OCI-LY3 (cell line): ENCODE measurements at regions not wholly inside any gene's neighbourhood (a gene's known extent, or its start where the extent isn't known, plus 50 kb on each side); places are given as distances from the start of the nearest gene placed in this dataset.

Experiments
- H2AFZ ChIP-seq: fragments of 200-600, 300-600 bp; shearing (Covaris generic); 2 replicates; pipeline ENCODE4 v1.6.0; 2014; ENCODE audit warnings: antibody characterized with exemption, low read depth, low read length
- H3K27ac ChIP-seq: fragments of 200-600, 300-600 bp; sonication (generic); 2 replicates; pipeline ENCODE4 v1.5.1; 2014; ENCODE audit warnings: mild to moderate bottlenecking, low read length, moderate library complexity, mixed read lengths
- H3K27me3 ChIP-seq: fragments of 200-600, 300-600 bp; sonication (generic); 2 replicates; pipeline ENCODE4 v1.6.1; 2014; ENCODE audit warnings: low read depth, low read length, mixed read lengths
- H3K36me3 ChIP-seq: fragments of 200-600, 300-600 bp; sonication (generic); replicated peaks from 2 replicates; pipeline ENCODE3; 2014; ENCODE audit warnings: low read depth, low read length, mixed read lengths
- H3K4me1 ChIP-seq: fragments of 300-600, 200-600 bp; sonication (generic); 2 replicates; pipeline ENCODE4 v1.6.1; 2014; ENCODE audit warnings: low read length, mixed read lengths
- H3K4me2 ChIP-seq: fragments of 200-600, 300-600 bp; sonication (generic); 2 replicates; pipeline ENCODE4 v1.6.1; 2014; ENCODE audit warnings: low read length, mixed read lengths
- H3K4me3 ChIP-seq: fragments of 300-600, 200-600 bp; sonication (generic); 2 replicates; pipeline ENCODE4 v1.5.1; 2014; ENCODE audit warnings: antibody characterized with exemption, mild to moderate bottlenecking, low read length, moderate library complexity
- H3K79me2 ChIP-seq: fragments of 300-600, 200-600 bp; shearing (Covaris generic); 2 replicates; pipeline ENCODE4 v1.6.1; 2014; ENCODE audit warnings: mild to moderate bottlenecking, low read length, mixed read lengths
- H3K9ac ChIP-seq: fragments of 300-600, 200-600 bp; shearing (Covaris generic); 2 replicates; pipeline ENCODE4 v1.6.0; 2014; ENCODE audit warnings: mild to moderate bottlenecking, low read length, moderate library complexity
- H3K9me3 ChIP-seq: fragments of 200-600, 300-600 bp; shearing (Covaris generic); 2 replicates; pipeline ENCODE4 v1.6.1; 2014; ENCODE audit warnings: low read length, mixed read lengths; ENCODE audit not compliant: insufficient read depth
- H4K20me1 ChIP-seq: fragments of 200-600, 300-600 bp; sonication (generic); 2 replicates; pipeline ENCODE4 v1.6.1; 2016; ENCODE audit warnings: low read length, mixed read lengths; ENCODE audit not compliant: insufficient read depth
- CTCF ChIP-seq: fragments of 200-600, 300-600 bp; sonication (generic); IDR thresholded peaks from 2 replicates; pipeline ENCODE4 v1.5.1; 2014; ENCODE audit warnings: antibody characterized with exemption, low read length, low read depth
- EZH2phosphoT487 ChIP-seq: fragments of 200-600 bp; shearing (Covaris generic); IDR thresholded peaks from 2 replicates; pipeline ENCODE4 v1.6.1; 2018; ENCODE audit warnings: antibody characterized with exemption, mixed run types, low read depth

- H3K27me3 ChIP-seq = no peaks in the 10 kb centered on the region
- peak overlapping the region; percentile 96 for H3K9ac ChIP-seq
- H4K20me1 ChIP-seq = no peaks in the 10 kb centered on the region
- H3K27ac ChIP-seq = peak overlapping the region; percentile 98
- H3K4me2 ChIP-seq = peak overlapping the region; percentile 96
- H2AFZ ChIP-seq = 0 out of 2 replicates have a peak overlapping the region, but pooled peaks have one; percentile 47
- peaks cover 37% of the 10 kb centered on the region for H3K4me1 ChIP-seq
- peaks cover 16% of the 10 kb centered on the region for H3K79me2 ChIP-seq
- peaks cover 4% of the 10 kb centered on the region; the same call in 1 of the 2 replicates for H3K9me3 ChIP-seq
- H3K36me3 ChIP-seq = peaks cover 13% of the 10 kb centered on the region
- peak overlapping the region; percentile 77 for H3K4me3 ChIP-seq
- no peak for TF ChIP-seq CTCF
- no peak for TF ChIP-seq EZH2phosphoT487
Observed at GRCh38 chr7:17233603-17234002, 64.8 kb upstream of the AHR start.

- Histone ChIP-seq H2AFZ (peak overlapping the region; percentile 47; the same call in 1 of the 2 replicates), H3K27me3 (no peaks in the 10 kb centered on the region), H3K4me1 (peaks cover 37% of the 10 kb centered on the region), H3K27ac (peak overlapping the region; percentile 98), H3K36me3 (peaks cover 13% of the 10 kb centered on the region), H3K4me2 (peak overlapping the region; percentile 96), H4K20me1 (no peaks in the 10 kb centered on the region), H3K4me3 (peak overlapping the region; percentile 77), H3K9ac (peak overlapping the region; percentile 96), H3K79me2 (peaks cover 16% of the 10 kb centered on the region), H3K9me3 (peaks cover 4% of the 10 kb centered on the region; the same call in 1 of the 2 replicates)
- TF ChIP-seq EZH2phosphoT487 (no peak), CTCF (no peak)
Observed at GRCh38 chr7:17234030-17234397, 64.4 kb upstream of the AHR start.

DNA sequence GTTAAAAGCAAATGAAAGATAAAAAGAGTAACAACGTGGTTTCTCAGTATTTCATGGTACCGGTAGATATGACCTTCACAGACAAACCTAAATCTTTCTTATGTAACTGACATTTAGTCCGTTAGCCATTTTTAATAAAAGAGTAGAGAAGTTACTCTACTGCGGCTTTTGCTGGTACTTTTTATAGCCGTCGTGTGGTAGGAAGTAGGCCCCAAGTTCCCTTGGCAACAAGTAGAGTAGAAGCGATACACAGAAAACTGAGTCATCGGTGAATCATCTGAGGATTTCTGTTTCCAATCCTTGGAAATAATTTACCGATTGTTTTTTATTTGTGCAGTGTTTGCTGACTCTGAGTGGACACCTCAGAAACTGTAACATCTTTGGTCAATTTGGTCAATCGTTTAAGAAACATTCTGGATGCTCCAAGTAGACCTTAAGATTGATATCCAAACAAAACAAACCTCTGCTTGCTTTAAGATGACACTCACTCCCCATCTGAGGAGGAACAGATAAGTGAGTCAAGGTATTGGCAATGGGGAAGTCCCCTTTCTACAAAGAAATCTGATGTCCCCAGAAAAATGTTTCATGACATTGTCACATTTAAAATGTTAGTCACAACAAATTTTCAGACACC, 63.9 kb upstream of the AHR start:
- H3K4me3 ChIP-seq = peak overlapping the region; percentile 77

More for the DNA sequence above, 63.9 kb upstream of the AHR start:
- H3K36me3 ChIP-seq = peaks cover 13% of the 10 kb centered on the region
- no peaks in the 10 kb centered on the region for H3K27me3 ChIP-seq
- peaks cover 16% of the 10 kb centered on the region for H3K79me2 ChIP-seq
- H3K4me2 ChIP-seq = peak overlapping the region; percentile 96
- H3K4me1 ChIP-seq = peaks cover 37% of the 10 kb centered on the region
- peaks cover 4% of the 10 kb centered on the region; the same call in 1 of the 2 replicates for H3K9me3 ChIP-seq
- no peak for TF ChIP-seq CTCF
- no peak for TF ChIP-seq EZH2phosphoT487
- no peaks in the 10 kb centered on the region for H4K20me1 ChIP-seq
- H3K27ac ChIP-seq = peak overlapping the region; percentile 98
- H3K9ac ChIP-seq = peak overlapping the region; percentile 96
- H2AFZ ChIP-seq = peak overlapping the region; percentile 47; the same call in 1 of the 2 replicates
